OCI-LY3 (cell line): ENCODE measurements at regions not wholly inside any gene's neighbourhood (a gene's known extent, or its start where the extent isn't known, plus 50 kb on each side); places are given as distances from the start of the nearest gene placed in this dataset.

ENCODE experiments used
- CTCF ChIP-seq: fragments of 200-600, 300-600 bp; sonication (generic); IDR thresholded peaks from 2 replicates; pipeline ENCODE4 v1.5.1; 2014; ENCODE audit warnings: antibody characterized with exemption, low read length, low read depth
- EZH2phosphoT487 ChIP-seq: fragments of 200-600 bp; shearing (Covaris generic); IDR thresholded peaks from 2 replicates; pipeline ENCODE4 v1.6.1; 2018; ENCODE audit warnings: antibody characterized with exemption, mixed run types, low read depth

GRCh38 chr2:82013641-82014040 is 1709.1 kb upstream of the LRRTM1 start:
- TF ChIP-seq CTCF, result no peak
- TF ChIP-seq EZH2phosphoT487, result no peak
